Stomach (tissue), 8 donors: ENCODE measurements at regions not wholly inside any gene's neighbourhood (a gene's known extent, or its start where the extent isn't known, plus 50 kb on each side); places are given as distances from the start of the nearest gene placed in this dataset.

ENCODE experiments used
- DNase-seq, 2 donors: peaks; one replicate each; pipeline versions ENCODE4 v3.0.0 to v3.0.0-alpha.2; 2013 to 2019
- H3K27ac ChIP-seq, 5 donors: fragments of 200-600 bp in 4 of 5; sonication (generic) in 4 of 5; one replicate each; pipeline ENCODE4 v1.5.1; 2013 to 2019; ENCODE audit warnings: mild to moderate bottlenecking in 1 of 5, moderate library complexity in 1 of 5
- H3K27me3 ChIP-seq, 3 donors: fragments of 200-600 bp; sonication (generic); one replicate each; pipeline ENCODE4 v1.5.1; 2017 to 2019; ENCODE audit warnings: mixed run types in 1 of 3
- H3K36me3 ChIP-seq, 4 donors: fragments of 200-600 bp; sonication (generic); 1 replicate in 3 of 4; 2 replicates in 1 of 4; pipeline ENCODE4 v1.5.1; 2016 to 2019
- H3K4me1 ChIP-seq, 4 donors: fragments of 200-600 bp; sonication (generic); one replicate each; pipeline ENCODE4 v1.5.1; 2016 to 2019
- H3K4me3 ChIP-seq, 4 donors: fragments of 200-600 bp; sonication (generic) in 3 of 4; one replicate each; pipeline ENCODE4 v1.5.1; 2016 to 2019; ENCODE audit warnings: mild to moderate bottlenecking in 1 of 4
- H3K9me3 ChIP-seq, 4 donors: fragments of 200-600 bp; sonication (generic); one replicate each; pipeline ENCODE4 v1.5.1; 2016 to 2019
- CTCF ChIP-seq, 7 experiments: fragments of 450-650 bp in 4 of 7; fragments of 200-600 bp in 3 of 7; sonication (generic) in 3 of 7; IDR thresholded peaks; one replicate each; pipeline ENCODE4 v1.5.1; 2016 to 2019; ENCODE audit warnings: antibody characterized with exemption in 7 of 7, control low read depth in 2 of 7, mild to moderate bottlenecking in 1 of 7
- EP300 ChIP-seq: sonication (generic); formaldehyde crosslinking; IDR thresholded peaks from one replicate; pipeline ENCODE4 v1.6.1; 2017; ENCODE audit warnings: antibody characterized with exemption
- POLR2A ChIP-seq, 4 donors: fragments of 450-650 bp; IDR thresholded peaks; one replicate each; pipeline ENCODE4 v1.6.1; 2016; ENCODE audit warnings: antibody characterized with exemption in 4 of 4, control low read depth in 2 of 4, mild to moderate bottlenecking in 1 of 4, moderate library complexity in 1 of 4
- POLR2AphosphoS5 ChIP-seq, 3 donors: sonication (generic); formaldehyde crosslinking; IDR thresholded peaks; one replicate each; pipeline ENCODE4 v1.6.1; 2016; ENCODE audit warnings: antibody characterized with exemption in 3 of 3
- WGBS, 5 donors: extraction: QIAGEN DNeasy Blood & Tissue Kit in 3 of 5; methylation state at CpG; one replicate each; pipeline versions ENCODE4 v1.1.5 to v1.1.7; 2013 to 2018; 5-methylcytosine and 5-hydroxymethylcytosine counted together
- intact Hi-C: fragments of 100-400 bp; cut with DNase I; formaldehyde crosslinking; loops from one replicate; pipeline ENCODE4 v1.15.1; 2023; ENCODE audit warnings: low total_unique reads
- donor health status: healthy with polysubstance abuse.
- donor health status: Bipolar disorder and iron deficiency.
- donor health status: healthy.

GRCh38 chr6:20334334-20334733, 67.3 kb upstream of the E2F3 start:
- Histone ChIP-seq H3K4me3 (no peak overlapping the region), H3K27me3 (peaks cover 0 to 18% (median 0%) of the 10 kb centered on the region in 3 donors), H3K4me1 (no peaks in the 10 kb centered on the region), H3K9me3 (no peaks in the 10 kb centered on the region), H3K36me3 (no peaks in the 10 kb centered on the region), H3K27ac (no peak overlapping the region)
- TF ChIP-seq POLR2A (IDR thresholded peaks at IDR 0.05) (no peak), EP300 (no peak), POLR2AphosphoS5 (IDR thresholded peaks at IDR 0.05) (no peak), CTCF (IDR thresholded peaks at IDR 0.05) (no peak)
- no peak for DNase-seq
- 90 to 94% (median 92%) methylated on average over 8 of the region's 8 CpGs for WGBS, 5 donors
- intact Hi-C loops, result no loop called here

- TF ChIP-seq POLR2A (IDR thresholded peaks at IDR 0.05) (no peak), POLR2AphosphoS5 (IDR thresholded peaks at IDR 0.05) (no peak), EP300 (no peak), CTCF (IDR thresholded peaks at IDR 0.05) (no peak)
- Histone ChIP-seq H3K27me3 (peaks cover 0 to 18% (median 0%) of the 10 kb centered on the region in 3 donors), H3K27ac (no peak overlapping the region), H3K9me3 (no peaks in the 10 kb centered on the region), H3K4me3 (no peak overlapping the region), H3K36me3 (no peaks in the 10 kb centered on the region), H3K4me1 (no peaks in the 10 kb centered on the region)
- intact Hi-C loops, result no loop called here
- no peak for DNase-seq
- WGBS, 5 donors, result 71 to 93% (median 90%) methylated on average over 1 of the region's 1 CpG
Observed at GRCh38 chr6:20334962-20335361, 66.7 kb upstream of the E2F3 start.

GRCh38 chr6:20335872-20336271, 65.8 kb upstream of the E2F3 start:
- peaks cover 0 to 11% (median 0%) of the 10 kb centered on the region in 3 donors for H3K27me3 ChIP-seq
- no peak for DNase-seq
- no peaks in the 10 kb centered on the region for H3K9me3 ChIP-seq
- intact Hi-C loops, result no loop called here
- TF ChIP-seq POLR2AphosphoS5 (IDR thresholded peaks at IDR 0.05) (no peak), EP300 (no peak), CTCF (IDR thresholded peaks at IDR 0.05) (no peak), POLR2A (IDR thresholded peaks at IDR 0.05) (no peak)
- 14 to 29% (median 26%) methylated on average over 4 of the region's 4 CpGs for WGBS, 5 donors
- no peaks in the 10 kb centered on the region for H3K4me1 ChIP-seq
- H3K4me3 ChIP-seq, result no peak overlapping the region
- H3K36me3 ChIP-seq, result no peaks in the 10 kb centered on the region
- H3K27ac ChIP-seq, result no peak overlapping the region

- Histone ChIP-seq H3K36me3 (no peaks in the 10 kb centered on the region), H3K9me3 (no peaks in the 10 kb centered on the region), H3K27ac (no peak overlapping the region), H3K4me1 (no peaks in the 10 kb centered on the region), H3K4me3 (no peak overlapping the region), H3K27me3 (peaks cover 0 to 10% (median 0%) of the 10 kb centered on the region in 3 donors)
- TF ChIP-seq POLR2AphosphoS5 (IDR thresholded peaks at IDR 0.05), result no peak
- no peak for TF ChIP-seq CTCF (IDR thresholded peaks at IDR 0.05)
- TF ChIP-seq EP300, result no peak
- no peak for TF ChIP-seq POLR2A (IDR thresholded peaks at IDR 0.05)
- intact Hi-C loops, result no loop called here
- no peak for DNase-seq
- 75 to 94% (median 86%) methylated on average over 2 of the region's 2 CpGs for WGBS, 5 donors
Observed at GRCh38 chr6:20338156-20338555, 63.5 kb upstream of the E2F3 start.
